Inferior parietal cortex (tissue), 1 donor: ENCODE measurements at regions not wholly inside any gene's neighbourhood (a gene's known extent, or its start where the extent isn't known, plus 50 kb on each side); places are given as distances from the start of the nearest gene placed in this dataset.
A peak's percentile ranks its signal among the peaks of the same experiment; 100 is the strongest.

Experiments used
- DNase-seq: peaks from one replicate; pipeline ENCODE4 v3.0.0-alpha.2; 2016; ENCODE audit errors: extremely low spot score

- DNase-seq: no peak
Measured at GRCh38 chr7:18153183-18153748, 125.6 kb upstream of the PRPS1L1 start.

- no peak for DNase-seq
Measured at GRCh38 chr7:18154726-18155125, 127.1 kb upstream of the PRPS1L1 start.

- DNase-seq: no peak
Measured at GRCh38 chr7:18157233-18157632, 129.6 kb upstream of the PRPS1L1 start.

DNA sequence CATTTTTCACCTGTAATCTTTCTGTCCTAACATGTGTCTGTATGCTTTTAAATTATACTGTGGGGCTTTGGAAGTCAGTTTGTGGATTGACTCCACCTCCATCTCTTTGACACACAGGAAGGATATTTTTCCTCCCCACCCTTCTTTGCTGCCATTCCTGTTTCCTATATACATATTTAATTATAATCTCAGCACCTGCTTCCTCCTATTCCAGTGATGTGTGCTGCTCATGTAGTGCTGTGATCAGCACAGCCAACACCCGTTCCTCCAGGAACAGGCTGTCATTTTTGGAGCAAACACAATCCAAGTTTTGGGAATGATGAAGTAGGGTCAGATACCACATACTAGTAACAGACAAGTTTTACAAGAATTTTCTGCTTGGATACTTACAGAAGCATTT lies 135.0 kb upstream of the PRPS1L1 start:
- no peak for DNase-seq

GRCh38 chr7:18163091-18163490 lies 135.4 kb upstream of the PRPS1L1 start:
- DNase-seq: no peak

DNA sequence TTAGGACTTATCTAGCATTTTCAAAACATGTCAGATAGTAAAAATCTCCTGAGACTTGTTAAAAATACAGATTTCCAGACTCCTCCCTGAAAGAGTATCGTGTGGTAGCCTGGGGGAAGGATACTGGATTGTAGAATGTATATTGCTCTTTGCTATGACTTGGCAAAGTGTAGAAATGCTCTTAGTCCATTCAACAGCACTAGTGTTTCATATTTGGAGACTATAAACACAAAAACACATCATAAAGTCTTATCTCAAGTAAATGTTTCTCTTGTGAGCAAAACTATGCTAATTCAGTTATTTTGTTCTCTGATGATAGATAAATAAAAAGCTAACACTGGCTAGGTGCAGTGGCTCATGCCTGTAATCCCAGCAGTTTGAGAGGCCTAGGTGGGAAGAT lies 137.5 kb upstream of the PRPS1L1 start:
- no peak for DNase-seq

DNA sequence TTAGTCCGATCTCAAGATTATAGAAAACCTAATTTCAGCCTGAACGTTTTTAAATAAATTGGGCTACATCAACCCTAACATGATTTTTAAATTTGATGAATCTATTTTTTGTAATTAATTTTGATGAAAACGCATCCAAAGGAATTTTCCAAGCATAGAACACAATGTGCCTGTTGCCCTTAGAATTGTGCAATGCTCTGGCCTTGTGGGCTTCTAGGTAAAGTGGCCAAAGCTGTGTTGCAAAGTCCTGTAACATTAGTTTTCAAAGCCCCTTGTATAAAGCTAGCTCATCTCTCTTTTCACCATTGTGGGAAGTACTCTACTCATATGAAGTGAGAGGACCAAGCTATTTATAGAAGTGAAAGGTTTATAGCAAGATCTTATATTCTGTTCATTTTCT lies 138.4 kb upstream of the PRPS1L1 start:
- DNase-seq: no peak

DNA sequence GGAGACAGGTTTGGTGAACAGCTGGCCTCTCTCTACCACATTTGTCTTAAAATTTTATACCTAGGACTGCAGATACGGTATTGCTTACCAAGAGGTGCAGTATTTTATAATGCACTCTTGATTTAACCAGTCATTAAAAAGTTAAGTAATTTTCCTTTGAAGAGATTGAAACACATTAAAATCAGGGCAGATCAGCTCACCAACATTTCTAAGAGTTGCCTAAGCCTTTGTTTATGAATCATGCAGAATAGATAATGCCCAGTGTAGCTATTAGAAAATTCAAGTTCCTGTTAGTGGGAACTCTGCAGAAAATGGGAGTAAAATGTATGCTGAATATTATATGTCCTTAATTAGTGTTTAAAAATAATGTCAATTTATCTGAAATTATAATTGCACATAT lies 140.2 kb upstream of the PRPS1L1 start:
- no peak for DNase-seq

GRCh38 chr7:18174996-18175395 lies 147.3 kb upstream of the PRPS1L1 start:
- DNase-seq: no peak

- DNase-seq: no peak
Measured at GRCh38 chr7:18175801-18176450, 148.3 kb upstream of the PRPS1L1 start.

DNA sequence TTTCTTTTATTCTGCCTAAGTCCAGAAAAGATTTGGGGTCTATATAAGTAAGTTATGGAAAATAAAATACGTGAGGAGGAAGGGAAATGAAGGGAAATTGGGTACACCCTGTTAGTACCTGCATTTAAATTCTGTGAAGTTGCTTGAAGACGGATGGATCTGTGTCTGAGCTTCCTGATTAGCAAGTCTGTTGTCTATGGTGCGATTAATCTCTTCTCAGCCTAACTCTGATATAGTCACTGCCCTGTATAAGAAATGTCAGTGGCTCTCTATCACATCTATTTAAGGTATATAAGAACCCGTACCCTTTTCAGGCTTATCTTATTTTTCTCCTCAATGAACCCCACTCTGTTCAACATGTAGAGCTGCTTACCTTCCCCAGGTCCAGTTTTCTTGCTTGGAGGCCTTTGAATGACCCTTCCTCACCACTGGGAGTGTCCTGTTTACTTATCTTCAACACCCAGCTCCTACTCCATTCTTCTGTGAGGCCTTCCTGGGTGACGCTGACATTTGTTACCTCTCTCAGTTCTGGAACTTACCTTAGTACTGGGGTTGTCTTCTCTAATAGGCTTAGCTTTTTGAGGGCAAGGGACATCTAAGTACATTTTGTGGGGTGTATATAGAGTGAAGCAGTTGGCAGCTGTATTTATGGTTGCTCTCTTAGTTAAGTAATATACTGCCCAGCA lies 149.6 kb upstream of the PRPS1L1 start:
- DNase-seq: no peak

GRCh38 chr7:18177815-18178660 lies 150.4 kb upstream of the PRPS1L1 start:
- DNase-seq: peak; percentile 24

GRCh38 chr7:18179093-18179492 lies 151.4 kb upstream of the PRPS1L1 start:
- no peak for DNase-seq

DNA sequence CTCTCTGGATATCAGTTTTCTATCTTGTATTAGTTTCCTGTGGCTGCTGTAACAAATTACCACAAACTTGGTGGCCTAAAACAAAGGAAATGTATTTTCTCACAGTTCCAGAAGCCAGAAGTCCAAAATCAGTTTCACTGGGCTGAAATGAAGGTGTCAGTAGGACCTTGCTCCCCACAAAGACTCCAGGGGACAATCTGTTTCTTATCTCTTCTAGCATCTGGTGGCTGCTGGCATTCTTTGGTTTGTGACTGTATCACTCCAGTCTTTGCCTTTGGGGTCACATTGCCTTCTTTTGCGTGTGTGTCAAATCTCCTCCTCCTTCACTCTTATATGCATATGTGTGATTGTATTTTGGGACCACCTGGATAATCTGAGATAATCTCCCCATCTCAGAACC lies 153.0 kb upstream of the PRPS1L1 start:
- no peak for DNase-seq

- no peak for DNase-seq
Measured at GRCh38 chr7:18189500-18190126, 162.0 kb upstream of the PRPS1L1 start.

DNA sequence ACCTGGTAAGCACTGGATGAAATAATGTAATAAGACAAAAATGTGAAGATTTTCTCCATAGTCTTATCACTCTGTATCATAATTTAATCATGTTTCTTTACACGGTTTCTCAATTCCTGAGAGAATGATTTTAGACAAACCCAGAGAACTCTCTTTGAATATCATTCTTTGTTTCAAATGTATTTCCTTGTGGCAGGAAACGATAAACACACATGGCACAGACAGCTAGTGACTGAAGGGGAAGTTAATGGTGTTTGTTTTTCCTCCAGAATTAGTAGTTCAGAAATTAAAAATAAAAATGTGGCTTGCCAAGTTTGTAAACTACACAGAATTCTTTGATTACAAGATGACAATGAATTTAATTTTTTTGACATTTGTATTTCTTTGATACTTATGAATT lies 163.7 kb upstream of the PRPS1L1 start:
- no peak for DNase-seq

DNA sequence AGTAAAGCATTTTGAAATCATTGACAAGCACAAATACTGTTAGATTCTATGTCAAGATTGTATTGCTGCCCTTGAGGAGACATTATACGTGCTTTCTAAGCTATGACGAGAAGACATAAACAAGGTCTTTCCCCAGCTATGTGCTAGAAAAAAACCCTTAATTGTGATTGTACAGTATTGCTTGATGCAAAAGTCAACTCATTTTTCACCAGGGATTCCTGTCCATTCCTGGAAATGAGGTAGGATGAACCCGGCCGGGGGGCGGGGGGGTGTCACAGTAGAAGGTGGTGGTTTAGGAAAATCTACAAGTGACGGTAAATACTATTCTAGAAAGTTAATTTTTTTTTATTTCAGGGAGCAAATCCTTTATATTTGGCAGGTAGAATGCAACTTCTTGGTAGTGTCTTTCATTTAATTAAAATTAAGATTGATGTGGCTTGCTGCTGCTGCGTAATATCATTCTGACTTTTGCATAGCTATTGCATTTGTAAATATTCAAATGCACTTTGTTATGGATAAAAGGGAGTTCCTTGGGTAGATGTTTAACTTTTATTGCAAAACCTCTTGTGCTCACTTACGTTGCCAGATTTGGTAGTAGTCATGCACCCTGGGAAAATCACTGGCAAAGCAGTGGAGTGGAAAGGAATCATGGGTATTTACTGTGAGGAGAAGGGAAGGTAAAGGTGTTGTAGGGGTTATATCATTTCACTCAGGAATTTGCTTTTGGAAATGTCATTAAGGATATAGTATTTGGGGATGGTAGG lies 164.4 kb upstream of the PRPS1L1 start:
- DNase-seq: no peak

- DNase-seq: no peak
Measured at GRCh38 chr7:18194616-18195015, 167.0 kb upstream of the PRPS1L1 start.

DNA sequence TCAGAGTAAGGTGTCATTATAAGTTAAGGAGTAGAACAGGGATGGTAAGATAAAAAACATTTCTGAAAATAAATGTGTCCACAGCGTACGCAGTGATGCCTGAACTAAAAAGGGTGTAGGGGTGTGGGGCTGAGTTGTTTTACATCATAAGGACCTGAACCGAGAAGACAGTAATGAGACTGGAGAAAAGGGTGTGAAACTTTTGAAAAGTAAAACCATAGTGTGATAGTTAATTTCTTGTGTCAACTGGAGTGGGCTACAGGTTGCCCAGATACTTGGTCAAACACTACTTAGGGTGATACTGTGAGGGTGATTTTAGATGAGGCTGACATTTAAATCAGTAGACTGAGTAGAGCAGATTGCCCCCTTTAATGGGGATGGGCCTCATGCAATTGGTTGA lies 169.0 kb upstream of the PRPS1L1 start:
- no peak for DNase-seq

DNA sequence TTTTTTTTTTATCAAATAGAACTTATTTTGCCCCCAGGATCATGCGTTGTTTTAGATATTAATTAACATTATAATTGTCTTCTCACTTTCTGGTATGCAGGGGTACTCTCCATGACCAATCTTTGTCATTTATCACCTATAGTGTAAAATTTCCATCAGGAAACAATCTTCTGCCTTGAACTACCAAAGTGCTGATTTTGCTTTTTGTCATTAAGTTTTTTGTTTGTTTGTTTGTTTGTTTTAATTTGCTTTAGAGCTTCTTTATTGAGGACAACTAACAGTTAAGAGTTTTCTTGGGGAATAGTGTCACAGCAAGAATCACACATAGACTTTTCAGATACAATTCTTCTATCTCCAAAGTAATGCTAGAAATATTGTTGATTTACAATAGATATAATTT lies 171.2 kb upstream of the PRPS1L1 start:
- no peak for DNase-seq

- DNase-seq: no peak
Measured at GRCh38 chr7:18200266-18200665, 172.6 kb upstream of the PRPS1L1 start.
